IMR-90 (cell line): ENCODE measurements at regions not wholly inside any gene's neighbourhood (a gene's known extent, or its start where the extent isn't known, plus 50 kb on each side); places are given as distances from the start of the nearest gene placed in this dataset.
A peak's percentile ranks its signal among the peaks of the same experiment; 100 is the strongest.

Experiments used
- ATAC-seq: fragments of 200-7000 bp; cut with Tn5 transposase; 2 replicates; pipeline ENCODE4 v1.9.1; 2020; ENCODE audit warnings: low read depth, mild to moderate bottlenecking, moderate library complexity
- BruUV-seq: library from RNA; stranded (reverse); fragments of 400-500 nt; replicated peaks from 2 replicates; lab custom pipeline; 2021; lab: Mats Ljungman, UMichigan
- CTCF ChIA-PET: fragments of 300-600 bp; formaldehyde crosslinking; extraction: SDS; loops from one replicate; lab custom pipeline; 2021; ENCODE audit warnings: antibody characterized with exemption; lab: Yijun Ruan, JAX
- POLR2A ChIA-PET: fragments of 300-600 bp; sonication (Branson Sonifier 250); formaldehyde crosslinking; loops from one replicate; lab custom pipeline; 2022; ENCODE audit warnings: antibody characterized with exemption; ENCODE audit not compliant: unreplicated experiment; lab: Charles Lee
- DNase-seq: peaks from one replicate; pipeline ENCODE4 v3.0.0; 2013
- H2AFZ ChIP-seq: replicated peaks from 2 replicates; pipeline ENCODE3; 2013; ENCODE audit warnings: low read length, mild to moderate bottlenecking; ENCODE audit not compliant: poor library complexity
- H2AK5ac ChIP-seq: 2 replicates; pipeline ENCODE4 v1.6.1; 2013; ENCODE audit warnings: low read depth, low read length, inconsistent platforms
- H2AK9ac ChIP-seq: replicated peaks from 2 replicates; pipeline ENCODE3; 2013; ENCODE audit warnings: mild to moderate bottlenecking, low read depth, low read length, moderate library complexity; ENCODE audit not compliant: poor library complexity
- H2BK120ac ChIP-seq: 2 replicates; pipeline ENCODE4 v1.6.1; 2013; ENCODE audit warnings: low read depth, low read length, inconsistent platforms
- H2BK15ac ChIP-seq: 3 replicates; pipeline ENCODE4 v1.6.1; 2013; ENCODE audit warnings: low read depth, low read length, inconsistent platforms
- H2BK20ac ChIP-seq: 2 replicates; pipeline ENCODE4 v1.6.1; 2013; ENCODE audit warnings: low read depth, mild to moderate bottlenecking, inconsistent platforms, low read length, moderate library complexity
- H2BK5ac ChIP-seq: 2 replicates; pipeline ENCODE4 v1.6.1; 2013; ENCODE audit warnings: mild to moderate bottlenecking, low read depth, low read length, inconsistent platforms; ENCODE audit not compliant: poor library complexity, severe bottlenecking
- H3K14ac ChIP-seq: replicated peaks from 2 replicates; pipeline ENCODE4 v1.6.1; 2013; ENCODE audit warnings: low read depth, low read length, inconsistent platforms
- H3K18ac ChIP-seq: 2 replicates; pipeline ENCODE4 v1.6.1; 2013; ENCODE audit warnings: low read depth, low read length, control low read depth
- H3K23ac ChIP-seq: 2 replicates; pipeline ENCODE4 v1.6.1; 2013; ENCODE audit warnings: low read depth, low read length, inconsistent platforms
- H3K27ac ChIP-seq: 2 replicates; pipeline ENCODE4 v1.5.1; 2013; ENCODE audit warnings: mild to moderate bottlenecking, control low read depth, low read length; ENCODE audit not compliant: insufficient read depth
- H3K27me3 ChIP-seq: 2 replicates; pipeline ENCODE4 v1.6.1; 2013; ENCODE audit warnings: low read length; ENCODE audit not compliant: control insufficient read depth, insufficient read depth
- H3K36me3 ChIP-seq: 2 replicates; pipeline ENCODE4 v1.6.1; 2013; ENCODE audit warnings: low read length, mixed read lengths; ENCODE audit not compliant: control insufficient read depth, insufficient read depth
- H3K4ac ChIP-seq: 2 replicates; pipeline ENCODE4 v1.6.1; 2013; ENCODE audit warnings: low read depth, low read length, inconsistent platforms
- H3K4me1 ChIP-seq: 2 replicates; pipeline ENCODE4 v1.6.1; 2013; ENCODE audit warnings: low read length, mixed read lengths; ENCODE audit not compliant: control insufficient read depth, insufficient read depth
- H3K4me2 ChIP-seq: 2 replicates; pipeline ENCODE4 v1.6.1; 2013; ENCODE audit warnings: low read depth, mild to moderate bottlenecking, control low read depth, low read length, moderate library complexity
- H3K4me3 ChIP-seq: 2 replicates; pipeline ENCODE4 v1.5.1; 2013; ENCODE audit warnings: low read depth, mild to moderate bottlenecking, control low read depth, low read length, moderate library complexity; ENCODE audit not compliant: insufficient read depth
- H3K56ac ChIP-seq: 2 replicates; pipeline ENCODE4 v1.6.1; 2013; ENCODE audit warnings: low read length, inconsistent platforms; ENCODE audit not compliant: insufficient read depth; ENCODE audit errors: extremely low read depth
- H3K79me1 ChIP-seq, 2 experiments: 2 replicates each; pipeline ENCODE4 v1.6.1; 2013; ENCODE audit warnings: low read length in 2 of 2, inconsistent platforms in 1 of 2, low read depth in 1 of 2
- H3K9ac ChIP-seq: 2 replicates; pipeline ENCODE4 v1.6.1; 2013; ENCODE audit warnings: low read depth, low read length, control low read depth
- H3K9me1 ChIP-seq: 2 replicates; pipeline ENCODE4 v1.6.1; 2013; ENCODE audit warnings: low read length, inconsistent platforms; ENCODE audit not compliant: insufficient read depth
- H3K9me3 ChIP-seq: 2 replicates; pipeline ENCODE4 v1.6.1; 2013; ENCODE audit warnings: low read length; ENCODE audit not compliant: control insufficient read depth, insufficient read depth
- H4K20me1 ChIP-seq: 2 replicates; pipeline ENCODE4 v1.6.1; 2013; ENCODE audit warnings: low read length, inconsistent platforms; ENCODE audit not compliant: insufficient read depth
- H4K5ac ChIP-seq: 2 replicates; pipeline ENCODE4 v1.6.1; 2013; ENCODE audit warnings: mild to moderate bottlenecking, low read depth, low read length, control low read depth
- H4K8ac ChIP-seq, 2 experiments: 2 replicates each; pipeline ENCODE4 v1.6.1; 2013; ENCODE audit warnings: low read depth in 2 of 2, low read length in 2 of 2, control low read depth in 1 of 2, inconsistent platforms in 1 of 2
- H4K91ac ChIP-seq: 2 replicates; pipeline ENCODE4 v1.6.1; 2013; ENCODE audit warnings: low read depth, low read length, inconsistent platforms; ENCODE audit not compliant: insufficient read depth
- BHLHE40 ChIP-seq: fragments of 150-350 bp; IDR thresholded peaks from 2 replicates; pipeline ENCODE4 v1.6.1; 2016; ENCODE audit warnings: mild to moderate bottlenecking, low read depth, low read length
- ELK1 ChIP-seq: fragments of 150-350 bp; IDR thresholded peaks from 2 replicates; pipeline ENCODE4 v1.6.1; 2016; ENCODE audit warnings: low read depth, mild to moderate bottlenecking, low read length, moderate library complexity, borderline replicate concordance
- MAZ ChIP-seq: IDR thresholded peaks from 2 replicates; pipeline ENCODE4 v1.6.1; 2012; ENCODE audit warnings: low read depth, mild to moderate bottlenecking, low read length, improper control_type of control experiment, moderate library complexity, borderline replicate concordance
- RAD21 ChIP-seq: IDR thresholded peaks from 2 replicates; pipeline ENCODE4 v1.6.1; 2012; ENCODE audit warnings: low read length, improper control_type of control experiment
- RCOR1 ChIP-seq: IDR thresholded peaks from 2 replicates; pipeline ENCODE4 v1.6.1; 2012; ENCODE audit warnings: mild to moderate bottlenecking, low read length, improper control_type of control experiment; ENCODE audit not compliant: insufficient replicate concordance
- RFX5 ChIP-seq: IDR thresholded peaks from 2 replicates; pipeline ENCODE4 v1.8.0; 2012; ENCODE audit warnings: low read depth, mild to moderate bottlenecking, low read length, moderate library complexity
- WGBS, 2 experiments: methylation state at CpG; one replicate each; pipeline versions ENCODE4 v1.1.5 to v1.1.7; 2013; ENCODE audit warnings: missing lambda C conversion rate in 2 of 2; ENCODE audit not compliant: insufficient read length in 1 of 2; ENCODE audit errors: extremely low coverage in 2 of 2; 5-methylcytosine and 5-hydroxymethylcytosine counted together
- dilution Hi-C: fragments of 300-500 bp; cut with HindIII; formaldehyde crosslinking; loops from one replicate; pipeline ENCODE4 v1.14.3; 2018; ENCODE audit warnings: low sequenced_read_pairs; ENCODE audit not compliant: unreplicated experiment
- in situ Hi-C: fragments of 300-500 bp; cut with MboI; formaldehyde crosslinking; loops from 3 replicates; pipeline ENCODE4 v1.14.3; 2019; ENCODE audit warnings: low sequenced_read_pairs, inconsistent platforms, mixed read lengths
- intact Hi-C: fragments of 100-400 bp; cut with micrococcal nuclease; formaldehyde crosslinking; loops from 2 replicates; pipeline ENCODE4 v1.10.0; 2022

GRCh38 chr3:70728311-70728710 is 415.9 kb upstream of the MDFIC2 start:
- H3K4me3 ChIP-seq = no peak overlapping the region
- H3K9ac ChIP-seq = no peak overlapping the region
- peaks cover 9% of the 10 kb centered on the region; the same call in 1 of the 2 replicates for H3K9me1 ChIP-seq
- ChIA-PET CTCF (interaction anchor here (0.6 kb wide), 1 partner anchor 574 kb away, joined by 3 read pairs; no protein-coding TSS in a partner anchor), POLR2A (no interaction called here)
- H2AFZ ChIP-seq = no peak overlapping the region
- no peak overlapping the region for H3K23ac ChIP-seq
- no peak overlapping the region for H4K8ac ChIP-seq
- H3K4me2 ChIP-seq = no peak overlapping the region
- H3K56ac ChIP-seq = no peak overlapping the region
- WGBS, 2 experiments = no CpG with 5 or more reads among the region's 1 CpG
- no peak for TF ChIP-seq RFX5
- TF ChIP-seq ELK1 = no peak
- no peak for TF ChIP-seq MAZ
- TF ChIP-seq RAD21 = no peak
- TF ChIP-seq BHLHE40 = no peak
- TF ChIP-seq RCOR1 = no peak
- no peak overlapping the region for H3K14ac ChIP-seq
- H4K5ac ChIP-seq = no peak overlapping the region
- no peak overlapping the region for H2BK15ac ChIP-seq
- peak overlapping the region; percentile 59 for H2BK5ac ChIP-seq
- intact Hi-C loops = loop anchor here (5.0 kb wide), 3 partner anchors 229 to 924 kb away; no protein-coding TSS in a partner anchor
- DNase-seq (peak; percentile 54), ATAC-seq (no peak)
- H2AK5ac ChIP-seq = no peak overlapping the region
- dilution Hi-C loops = no loop called here
- H3K4me1 ChIP-seq = peaks cover 9% of the 10 kb centered on the region
- H3K9me3 ChIP-seq = no peaks in the 10 kb centered on the region
- no peak overlapping the region for H4K91ac ChIP-seq
- in situ Hi-C loops = no loop called here
- H3K18ac ChIP-seq = no peak overlapping the region
- H3K4ac ChIP-seq = no peak overlapping the region
- no peaks in the 10 kb centered on the region for H3K79me1 ChIP-seq
- no peak overlapping the region for H2AK9ac ChIP-seq
- no peaks in the 10 kb centered on the region for H3K36me3 ChIP-seq
- no peak overlapping the region for H2BK20ac ChIP-seq
- no peaks in the 10 kb centered on the region for H4K20me1 ChIP-seq
- BruUV-seq = no TSS peak
- no peak overlapping the region for H3K27ac ChIP-seq
- H2BK120ac ChIP-seq = peak overlapping the region; percentile 60; the same call in 1 of the 2 replicates
- H3K27me3 ChIP-seq = no peaks in the 10 kb centered on the region
